Neural progenitor cell (in vitro differentiated cells): ENCODE measurements at regions not wholly inside any gene's neighbourhood (a gene's known extent, or its start where the extent isn't known, plus 50 kb on each side); places are given as distances from the start of the nearest gene placed in this dataset.

Experiments used
- DNase-seq: peaks from one replicate; pipeline ENCODE4 v3.0.0-alpha.2; 2016; ENCODE audit warnings: low spot score
- H2AFZ ChIP-seq: fragments of 200-600 bp; sonication (generic); replicated peaks from 2 replicates; pipeline ENCODE4 v1.6.1; 2016; ENCODE audit warnings: antibody characterized with exemption
- H3F3A ChIP-seq: fragments of 200-600 bp; sonication (generic); 2 replicates; pipeline ENCODE4 v1.6.1; 2016; ENCODE audit warnings: antibody characterized with exemption, low read depth
- H3K27ac ChIP-seq: fragments of 200-600 bp; sonication (generic); 2 replicates; pipeline ENCODE4 v1.5.1; 2016; ENCODE audit warnings: mild to moderate bottlenecking
- H3K27me3 ChIP-seq: fragments of 200-600 bp; sonication (generic); 2 replicates; pipeline ENCODE4 v1.6.1; 2016; ENCODE audit warnings: mild to moderate bottlenecking, moderate library complexity
- H3K36me3 ChIP-seq: fragments of 200-600 bp; sonication (generic); 2 replicates; pipeline ENCODE4 v1.5.1; 2016
- H3K4me1 ChIP-seq: fragments of 200-600 bp; sonication (generic); 2 replicates; pipeline ENCODE4 v1.6.1; 2016; ENCODE audit warnings: mixed run types
- H3K4me2 ChIP-seq: fragments of 200-600 bp; sonication (generic); 2 replicates; pipeline ENCODE4 v1.6.1; 2016
- H3K4me3 ChIP-seq: fragments of 200-600 bp; sonication (generic); 2 replicates; pipeline ENCODE4 v1.5.1; 2016
- H3K79me2 ChIP-seq: fragments of 200-600 bp; sonication (generic); 2 replicates; pipeline ENCODE4 v1.6.1; 2016; ENCODE audit warnings: low read depth
- H3K9ac ChIP-seq: fragments of 200-600 bp; sonication (generic); 2 replicates; pipeline ENCODE4 v1.6.1; 2016
- H3K9me3 ChIP-seq: fragments of 200-600 bp; sonication (generic); 2 replicates; pipeline ENCODE4 v1.5.1; 2016; ENCODE audit warnings: low read depth
- H4K20me1 ChIP-seq: fragments of 200-600 bp; sonication (generic); 2 replicates; pipeline ENCODE4 v1.6.1; 2016; ENCODE audit warnings: low read depth
- H3K27ac Mint-ChIP-seq: 3 replicates; pipeline ENCODE4 v1.8.0; 2021; ENCODE audit warnings: mixed read lengths
- H3K27me3 Mint-ChIP-seq: 2 replicates; pipeline ENCODE4 v1.8.0; 2022; ENCODE audit warnings: low read depth, mild to moderate bottlenecking, inconsistent platforms, moderate library complexity, mixed read lengths; ENCODE audit not compliant: insufficient read depth
- H3K36me3 Mint-ChIP-seq: 3 replicates; pipeline ENCODE4 v1.8.0; 2021; ENCODE audit warnings: mixed read lengths
- H3K4me1 Mint-ChIP-seq: 3 replicates; pipeline ENCODE4 v1.8.0; 2021; ENCODE audit warnings: mixed read lengths
- H3K4me3 Mint-ChIP-seq: 3 replicates; pipeline ENCODE4 v1.8.0; 2021; ENCODE audit warnings: mild to moderate bottlenecking, moderate library complexity, mixed read lengths
- H3K9me3 Mint-ChIP-seq: 3 replicates; pipeline ENCODE4 v1.8.0; 2020; ENCODE audit warnings: mixed read lengths
- EZH2 ChIP-seq: fragments of 200-600 bp; sonication (generic); IDR thresholded peaks from 2 replicates; pipeline ENCODE4 v1.6.1; 2017; ENCODE audit warnings: antibody characterized with exemption, mild to moderate bottlenecking, moderate library complexity
- EZH2phosphoT487 ChIP-seq: fragments of 200-600 bp; sonication (generic); IDR thresholded peaks from 2 replicates; pipeline ENCODE4 v1.6.1; 2017; ENCODE audit warnings: antibody characterized with exemption
- TF ChIP-seq, protein P1 (sequence below): fragments of 200-600 bp; sonication (generic); IDR thresholded peaks from 2 replicates; pipeline ENCODE4 v1.5.1; 2017; ENCODE audit warnings: antibody characterized with exemption, mild to moderate bottlenecking

DNA sequence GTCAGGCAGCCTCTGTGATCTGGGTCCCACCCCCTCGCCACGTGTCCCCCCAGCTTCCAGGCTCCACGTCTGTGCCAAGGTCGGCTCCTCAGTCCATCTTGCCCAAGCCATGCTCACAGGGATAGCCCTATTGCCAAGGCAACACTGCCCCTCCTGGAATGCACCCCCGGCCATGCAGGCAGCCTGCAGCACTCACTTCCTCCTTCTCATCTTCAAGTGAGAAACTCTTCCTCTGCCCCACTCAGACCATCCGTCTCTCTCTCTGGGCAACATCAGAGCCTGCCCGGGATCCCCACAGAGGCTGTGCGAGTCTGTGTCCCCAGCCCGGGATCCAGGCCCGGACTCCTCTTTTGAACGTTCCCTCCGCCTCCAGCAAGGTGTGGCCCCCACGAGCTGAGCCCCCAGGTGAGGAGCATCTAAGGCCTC, 852.3 kb downstream of the BRD1 start:
- Mint-ChIP-seq H3K4me1 (peaks cover 11% of the 10 kb centered on the region), H3K9me3 (peaks cover 2% of the 10 kb centered on the region), H3K27ac (peak overlapping the region; percentile 17), H3K36me3 (no peaks in the 10 kb centered on the region), H3K27me3 (peaks cover 6% of the 10 kb centered on the region), H3K4me3 (no peak overlapping the region)
- Histone ChIP-seq H4K20me1 (no peaks in the 10 kb centered on the region), H3K79me2 (no peaks in the 10 kb centered on the region), H2AFZ (no peak overlapping the region), H3K4me1 (peaks cover 5% of the 10 kb centered on the region), H3K27ac (no peak overlapping the region), H3K9me3 (no peaks in the 10 kb centered on the region), H3K4me2 (no peak overlapping the region), H3K36me3 (no peaks in the 10 kb centered on the region), H3K4me3 (no peak overlapping the region), H3K27me3 (no peaks in the 10 kb centered on the region), H3F3A (no peaks in the 10 kb centered on the region), H3K9ac (no peak overlapping the region)
- TF ChIP-seq EZH2: no peak
- TF ChIP-seq, protein P1, sequence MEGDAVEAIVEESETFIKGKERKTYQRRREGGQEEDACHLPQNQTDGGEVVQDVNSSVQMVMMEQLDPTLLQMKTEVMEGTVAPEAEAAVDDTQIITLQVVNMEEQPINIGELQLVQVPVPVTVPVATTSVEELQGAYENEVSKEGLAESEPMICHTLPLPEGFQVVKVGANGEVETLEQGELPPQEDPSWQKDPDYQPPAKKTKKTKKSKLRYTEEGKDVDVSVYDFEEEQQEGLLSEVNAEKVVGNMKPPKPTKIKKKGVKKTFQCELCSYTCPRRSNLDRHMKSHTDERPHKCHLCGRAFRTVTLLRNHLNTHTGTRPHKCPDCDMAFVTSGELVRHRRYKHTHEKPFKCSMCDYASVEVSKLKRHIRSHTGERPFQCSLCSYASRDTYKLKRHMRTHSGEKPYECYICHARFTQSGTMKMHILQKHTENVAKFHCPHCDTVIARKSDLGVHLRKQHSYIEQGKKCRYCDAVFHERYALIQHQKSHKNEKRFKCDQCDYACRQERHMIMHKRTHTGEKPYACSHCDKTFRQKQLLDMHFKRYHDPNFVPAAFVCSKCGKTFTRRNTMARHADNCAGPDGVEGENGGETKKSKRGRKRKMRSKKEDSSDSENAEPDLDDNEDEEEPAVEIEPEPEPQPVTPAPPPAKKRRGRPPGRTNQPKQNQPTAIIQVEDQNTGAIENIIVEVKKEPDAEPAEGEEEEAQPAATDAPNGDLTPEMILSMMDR: no peak
- no peak for TF ChIP-seq EZH2phosphoT487
- no peak for DNase-seq

GRCh38 chr22:48974443-48975315, 853.0 kb downstream of the BRD1 start:
- Mint-ChIP-seq H3K36me3 (no peaks in the 10 kb centered on the region), H3K27me3 (peaks cover 6% of the 10 kb centered on the region), H3K4me3 (no peak overlapping the region), H3K4me1 (peaks cover 11% of the 10 kb centered on the region), H3K9me3 (peaks cover 2% of the 10 kb centered on the region), H3K27ac (no peak overlapping the region)
- H3K4me1 ChIP-seq: peaks cover 5% of the 10 kb centered on the region
- no peak overlapping the region for H3K27ac ChIP-seq
- DNase-seq: peak; percentile 18
- no peaks in the 10 kb centered on the region for H3K27me3 ChIP-seq
- no peak overlapping the region for H3K9ac ChIP-seq
- H3F3A ChIP-seq: no peaks in the 10 kb centered on the region
- no peaks in the 10 kb centered on the region for H3K36me3 ChIP-seq
- H3K79me2 ChIP-seq: no peaks in the 10 kb centered on the region
- no peak overlapping the region for H3K4me2 ChIP-seq
- no peaks in the 10 kb centered on the region for H3K9me3 ChIP-seq
- H3K4me3 ChIP-seq: no peak overlapping the region
- no peak overlapping the region for H2AFZ ChIP-seq
- no peaks in the 10 kb centered on the region for H4K20me1 ChIP-seq
- no peak for TF ChIP-seq EZH2phosphoT487
- TF ChIP-seq EZH2: no peak
- TF ChIP-seq, protein P1: no peak

DNA sequence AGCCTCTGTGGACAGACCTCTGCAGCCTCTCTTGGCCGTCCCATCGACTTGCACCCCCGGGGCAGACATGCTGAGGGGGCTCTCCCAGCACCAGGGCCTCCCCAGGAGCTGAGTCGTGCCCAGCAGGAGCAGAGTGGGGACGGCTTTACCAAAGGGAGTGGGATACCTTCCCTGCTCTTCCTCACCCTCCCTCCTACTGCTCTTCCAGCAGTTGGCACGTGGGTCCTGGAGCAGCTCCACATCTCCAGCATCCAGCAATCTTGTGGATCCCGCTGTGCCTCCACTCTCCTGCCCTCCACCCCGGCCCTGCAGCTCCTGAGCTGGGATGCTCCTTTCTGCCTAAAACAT, 854.0 kb downstream of the BRD1 start:
- Histone ChIP-seq H3K4me3 (no peak overlapping the region), H3K9ac (no peak overlapping the region), H4K20me1 (no peaks in the 10 kb centered on the region), H3K27ac (no peak overlapping the region), H3K36me3 (no peaks in the 10 kb centered on the region), H3K4me2 (no peak overlapping the region), H3K9me3 (no peaks in the 10 kb centered on the region), H3K27me3 (no peaks in the 10 kb centered on the region), H2AFZ (no peak overlapping the region), H3F3A (no peaks in the 10 kb centered on the region), H3K4me1 (peaks cover 5% of the 10 kb centered on the region), H3K79me2 (no peaks in the 10 kb centered on the region)
- Mint-ChIP-seq H3K4me1 (peaks cover 11% of the 10 kb centered on the region), H3K36me3 (no peaks in the 10 kb centered on the region), H3K4me3 (no peak overlapping the region), H3K27me3 (no peaks in the 10 kb centered on the region), H3K9me3 (no peaks in the 10 kb centered on the region), H3K27ac (peak overlapping the region; percentile 87)
- TF ChIP-seq, protein P1: no peak
- TF ChIP-seq EZH2phosphoT487 (no peak), EZH2 (no peak)
- DNase-seq: no peak
